Hepatocyte (in vitro differentiated cells): ENCODE measurements at regions not wholly inside any gene's neighbourhood (a gene's known extent, or its start where the extent isn't known, plus 50 kb on each side); places are given as distances from the start of the nearest gene placed in this dataset.

Experiments used
- DNase-seq: peaks from one replicate; pipeline ENCODE4 v3.0.0-alpha.2; 2016; ENCODE audit warnings: low spot score
- H2AFZ ChIP-seq: fragments of 200-600 bp; sonication (generic); 2 replicates; pipeline ENCODE4 v1.6.0; 2016; ENCODE audit warnings: antibody characterized with exemption, mild to moderate bottlenecking
- H3K27ac ChIP-seq: fragments of 200-600 bp; sonication (generic); 2 replicates; pipeline ENCODE4 v1.5.1; 2016; ENCODE audit warnings: mild to moderate bottlenecking
- H3K27me3 ChIP-seq: fragments of 200-600 bp; sonication (generic); 2 replicates; pipeline ENCODE4 v1.6.1; 2016
- H3K36me3 ChIP-seq: fragments of 200-600 bp; sonication (generic); replicated peaks from 2 replicates; pipeline ENCODE4 v1.5.1; 2016; ENCODE audit warnings: low read depth; ENCODE audit not compliant: insufficient read depth
- H3K4me1 ChIP-seq: fragments of 200-600 bp; sonication (generic); 2 replicates; pipeline ENCODE4 v1.5.1; 2016; ENCODE audit warnings: mild to moderate bottlenecking, moderate library complexity; ENCODE audit not compliant: insufficient read depth
- H3K4me2 ChIP-seq: fragments of 200-600 bp; sonication (generic); 2 replicates; pipeline ENCODE4 v1.6.0; 2016
- H3K4me3 ChIP-seq: fragments of 200-600 bp; sonication (generic); 2 replicates; pipeline ENCODE4 v1.5.1; 2016; ENCODE audit warnings: mild to moderate bottlenecking
- H3K79me2 ChIP-seq: fragments of 200-600 bp; sonication (generic); 2 replicates; pipeline ENCODE4 v1.6.0; 2017; ENCODE audit warnings: mild to moderate bottlenecking
- H3K9me2 ChIP-seq: fragments of 200-600 bp; sonication (generic); replicated peaks from 2 replicates; pipeline ENCODE4 v1.6.0; 2017; ENCODE audit warnings: mild to moderate bottlenecking; ENCODE audit not compliant: insufficient read depth
- H3K9me3 ChIP-seq: fragments of 200-600 bp; sonication (generic); 2 replicates; pipeline ENCODE4 v1.5.1; 2016; ENCODE audit warnings: low read depth, mild to moderate bottlenecking
- H4K20me1 ChIP-seq: fragments of 200-600 bp; sonication (generic); 2 replicates; pipeline ENCODE4 v1.6.0; 2016; ENCODE audit warnings: mild to moderate bottlenecking; ENCODE audit not compliant: insufficient read depth, poor library complexity, severe bottlenecking
- CTCF ChIP-seq: fragments of 200-600 bp; sonication (generic); IDR thresholded peaks from 2 replicates; pipeline ENCODE4 v1.5.1; 2016; ENCODE audit warnings: antibody characterized with exemption, mild to moderate bottlenecking; ENCODE audit not compliant: poor library complexity
- EZH2 ChIP-seq: fragments of 200-600 bp; sonication (generic); IDR thresholded peaks from 2 replicates; pipeline ENCODE4 v1.6.1; 2016; ENCODE audit warnings: antibody characterized with exemption, mild to moderate bottlenecking, borderline replicate concordance
- EZH2phosphoT487 ChIP-seq: fragments of 200-600 bp; sonication (generic); IDR thresholded peaks from one replicate; pipeline ENCODE4 v1.6.1; 2018; ENCODE audit warnings: antibody characterized with exemption, mild to moderate bottlenecking, low read depth, moderate library complexity; ENCODE audit not compliant: unreplicated experiment, severe bottlenecking
- WGBS: methylation state at CpG from one replicate; pipeline ENCODE4 v1.1.6; 2016; ENCODE audit warnings: low lambda C conversion rate; ENCODE audit errors: missing lambda C conversion rate; 5-methylcytosine and 5-hydroxymethylcytosine counted together

GRCh38 chr2:136510244-136510643 is 255.1 kb upstream of the THSD7B start:
- TF ChIP-seq EZH2 (no peak), CTCF (no peak), EZH2phosphoT487 (no peak)
- no peaks in the 10 kb centered on the region for H4K20me1 ChIP-seq
- no peaks in the 10 kb centered on the region for H3K9me2 ChIP-seq
- no peaks in the 10 kb centered on the region for H3K4me1 ChIP-seq
- no peak overlapping the region for H3K4me3 ChIP-seq
- no peak overlapping the region for H2AFZ ChIP-seq
- no peak overlapping the region for H3K4me2 ChIP-seq
- no peak overlapping the region for H3K27ac ChIP-seq
- DNase-seq = no peak
- H3K36me3 ChIP-seq = no peaks in the 10 kb centered on the region
- H3K9me3 ChIP-seq = no peaks in the 10 kb centered on the region
- H3K79me2 ChIP-seq = no peaks in the 10 kb centered on the region
- H3K27me3 ChIP-seq = no peaks in the 10 kb centered on the region

- Histone ChIP-seq H3K27ac (no peak overlapping the region), H3K4me1 (no peaks in the 10 kb centered on the region), H2AFZ (no peak overlapping the region), H3K9me2 (no peaks in the 10 kb centered on the region), H3K4me3 (no peak overlapping the region), H3K4me2 (no peak overlapping the region), H3K9me3 (no peaks in the 10 kb centered on the region), H4K20me1 (no peaks in the 10 kb centered on the region), H3K79me2 (no peaks in the 10 kb centered on the region), H3K27me3 (no peaks in the 10 kb centered on the region), H3K36me3 (no peaks in the 10 kb centered on the region)
- 74% methylated on average over 3 of the region's 3 CpGs for WGBS
- TF ChIP-seq EZH2 (no peak), CTCF (no peak), EZH2phosphoT487 (no peak)
- DNase-seq = no peak
These were observed 259.9 kb upstream of the THSD7B start for GRCh38 chr2:136505462-136505861.

GRCh38 chr2:136502660-136503059 is 262.7 kb upstream of the THSD7B start:
- no peak for DNase-seq
- no peaks in the 10 kb centered on the region for H3K9me3 ChIP-seq
- no peaks in the 10 kb centered on the region for H3K4me1 ChIP-seq
- H3K36me3 ChIP-seq = no peaks in the 10 kb centered on the region
- H2AFZ ChIP-seq = no peak overlapping the region
- H3K4me3 ChIP-seq = no peak overlapping the region
- no peaks in the 10 kb centered on the region for H4K20me1 ChIP-seq
- H3K27me3 ChIP-seq = no peaks in the 10 kb centered on the region
- no peaks in the 10 kb centered on the region for H3K9me2 ChIP-seq
- H3K79me2 ChIP-seq = no peaks in the 10 kb centered on the region
- TF ChIP-seq EZH2 (no peak), EZH2phosphoT487 (no peak), CTCF (no peak)
- no peak overlapping the region for H3K4me2 ChIP-seq
- H3K27ac ChIP-seq = no peak overlapping the region

GRCh38 chr2:136497709-136498108 is 267.6 kb upstream of the THSD7B start:
- Histone ChIP-seq H3K4me2 (no peak overlapping the region), H3K36me3 (no peaks in the 10 kb centered on the region), H3K4me1 (no peaks in the 10 kb centered on the region), H3K79me2 (no peaks in the 10 kb centered on the region), H3K4me3 (no peak overlapping the region), H3K9me2 (no peaks in the 10 kb centered on the region), H2AFZ (no peak overlapping the region), H3K27me3 (no peaks in the 10 kb centered on the region), H3K27ac (no peak overlapping the region), H3K9me3 (no peaks in the 10 kb centered on the region), H4K20me1 (no peaks in the 10 kb centered on the region)
- DNase-seq = no peak
- TF ChIP-seq CTCF = no peak
- TF ChIP-seq EZH2phosphoT487 = no peak
- no peak for TF ChIP-seq EZH2
- 86% methylated on average over 3 of the region's 3 CpGs for WGBS
